Neural progenitor cell (in vitro differentiated cells): ENCODE measurements at regions not wholly inside any gene's neighbourhood (a gene's known extent, or its start where the extent isn't known, plus 50 kb on each side); places are given as distances from the start of the nearest gene placed in this dataset.

Source experiments
- DNase-seq: peaks from one replicate; pipeline ENCODE4 v3.0.0-alpha.2; 2016; ENCODE audit warnings: low spot score
- H2AFZ ChIP-seq: fragments of 200-600 bp; sonication (generic); replicated peaks from 2 replicates; pipeline ENCODE4 v1.6.1; 2016; ENCODE audit warnings: antibody characterized with exemption
- H3F3A ChIP-seq: fragments of 200-600 bp; sonication (generic); 2 replicates; pipeline ENCODE4 v1.6.1; 2016; ENCODE audit warnings: antibody characterized with exemption, low read depth
- H3K27ac ChIP-seq: fragments of 200-600 bp; sonication (generic); 2 replicates; pipeline ENCODE4 v1.5.1; 2016; ENCODE audit warnings: mild to moderate bottlenecking
- H3K27me3 ChIP-seq: fragments of 200-600 bp; sonication (generic); 2 replicates; pipeline ENCODE4 v1.6.1; 2016; ENCODE audit warnings: mild to moderate bottlenecking, moderate library complexity
- H3K36me3 ChIP-seq: fragments of 200-600 bp; sonication (generic); 2 replicates; pipeline ENCODE4 v1.5.1; 2016
- H3K4me1 ChIP-seq: fragments of 200-600 bp; sonication (generic); 2 replicates; pipeline ENCODE4 v1.6.1; 2016; ENCODE audit warnings: mixed run types
- H3K4me2 ChIP-seq: fragments of 200-600 bp; sonication (generic); 2 replicates; pipeline ENCODE4 v1.6.1; 2016
- H3K4me3 ChIP-seq: fragments of 200-600 bp; sonication (generic); 2 replicates; pipeline ENCODE4 v1.5.1; 2016
- H3K79me2 ChIP-seq: fragments of 200-600 bp; sonication (generic); 2 replicates; pipeline ENCODE4 v1.6.1; 2016; ENCODE audit warnings: low read depth
- H3K9ac ChIP-seq: fragments of 200-600 bp; sonication (generic); 2 replicates; pipeline ENCODE4 v1.6.1; 2016
- H3K9me3 ChIP-seq: fragments of 200-600 bp; sonication (generic); 2 replicates; pipeline ENCODE4 v1.5.1; 2016; ENCODE audit warnings: low read depth
- H4K20me1 ChIP-seq: fragments of 200-600 bp; sonication (generic); 2 replicates; pipeline ENCODE4 v1.6.1; 2016; ENCODE audit warnings: low read depth
- H3K27ac Mint-ChIP-seq: 3 replicates; pipeline ENCODE4 v1.8.0; 2021; ENCODE audit warnings: mixed read lengths
- H3K27me3 Mint-ChIP-seq: 2 replicates; pipeline ENCODE4 v1.8.0; 2022; ENCODE audit warnings: low read depth, mild to moderate bottlenecking, inconsistent platforms, moderate library complexity, mixed read lengths; ENCODE audit not compliant: insufficient read depth
- H3K36me3 Mint-ChIP-seq: 3 replicates; pipeline ENCODE4 v1.8.0; 2021; ENCODE audit warnings: mixed read lengths
- H3K4me1 Mint-ChIP-seq: 3 replicates; pipeline ENCODE4 v1.8.0; 2021; ENCODE audit warnings: mixed read lengths
- H3K4me3 Mint-ChIP-seq: 3 replicates; pipeline ENCODE4 v1.8.0; 2021; ENCODE audit warnings: mild to moderate bottlenecking, moderate library complexity, mixed read lengths
- H3K9me3 Mint-ChIP-seq: 3 replicates; pipeline ENCODE4 v1.8.0; 2020; ENCODE audit warnings: mixed read lengths
- EZH2 ChIP-seq: fragments of 200-600 bp; sonication (generic); IDR thresholded peaks from 2 replicates; pipeline ENCODE4 v1.6.1; 2017; ENCODE audit warnings: antibody characterized with exemption, mild to moderate bottlenecking, moderate library complexity
- EZH2phosphoT487 ChIP-seq: fragments of 200-600 bp; sonication (generic); IDR thresholded peaks from 2 replicates; pipeline ENCODE4 v1.6.1; 2017; ENCODE audit warnings: antibody characterized with exemption
- TF ChIP-seq, protein P1 (sequence below): fragments of 200-600 bp; sonication (generic); IDR thresholded peaks from 2 replicates; pipeline ENCODE4 v1.5.1; 2017; ENCODE audit warnings: antibody characterized with exemption, mild to moderate bottlenecking

DNA sequence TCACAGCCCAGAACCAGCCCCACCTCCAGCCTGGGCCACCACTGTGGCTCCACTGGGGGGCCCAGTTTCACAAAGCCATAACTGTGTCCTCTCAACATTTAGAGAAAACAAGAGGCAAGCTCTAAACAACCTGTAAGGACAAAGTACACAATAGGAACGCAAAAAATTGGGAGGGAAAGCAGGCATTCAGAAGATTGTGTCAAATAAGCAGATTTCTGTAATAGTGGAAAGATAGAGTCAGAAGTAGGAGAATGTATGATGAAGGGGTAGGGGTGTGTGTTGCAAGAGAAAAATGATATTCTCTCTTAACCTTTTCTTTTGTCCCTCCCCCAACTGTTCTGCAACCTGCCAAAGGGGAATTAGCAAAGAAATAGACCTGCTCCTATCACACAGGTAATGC is 449.9 kb upstream of the NPVF start:
- H3F3A ChIP-seq: no peaks in the 10 kb centered on the region
- Mint-ChIP-seq H3K36me3 (no peaks in the 10 kb centered on the region), H3K9me3 (no peaks in the 10 kb centered on the region), H3K4me1 (peaks cover 10% of the 10 kb centered on the region), H3K4me3 (no peak overlapping the region), H3K27me3 (peaks cover 3% of the 10 kb centered on the region), H3K27ac (no peak overlapping the region)
- TF ChIP-seq EZH2: no peak
- TF ChIP-seq, protein P1, sequence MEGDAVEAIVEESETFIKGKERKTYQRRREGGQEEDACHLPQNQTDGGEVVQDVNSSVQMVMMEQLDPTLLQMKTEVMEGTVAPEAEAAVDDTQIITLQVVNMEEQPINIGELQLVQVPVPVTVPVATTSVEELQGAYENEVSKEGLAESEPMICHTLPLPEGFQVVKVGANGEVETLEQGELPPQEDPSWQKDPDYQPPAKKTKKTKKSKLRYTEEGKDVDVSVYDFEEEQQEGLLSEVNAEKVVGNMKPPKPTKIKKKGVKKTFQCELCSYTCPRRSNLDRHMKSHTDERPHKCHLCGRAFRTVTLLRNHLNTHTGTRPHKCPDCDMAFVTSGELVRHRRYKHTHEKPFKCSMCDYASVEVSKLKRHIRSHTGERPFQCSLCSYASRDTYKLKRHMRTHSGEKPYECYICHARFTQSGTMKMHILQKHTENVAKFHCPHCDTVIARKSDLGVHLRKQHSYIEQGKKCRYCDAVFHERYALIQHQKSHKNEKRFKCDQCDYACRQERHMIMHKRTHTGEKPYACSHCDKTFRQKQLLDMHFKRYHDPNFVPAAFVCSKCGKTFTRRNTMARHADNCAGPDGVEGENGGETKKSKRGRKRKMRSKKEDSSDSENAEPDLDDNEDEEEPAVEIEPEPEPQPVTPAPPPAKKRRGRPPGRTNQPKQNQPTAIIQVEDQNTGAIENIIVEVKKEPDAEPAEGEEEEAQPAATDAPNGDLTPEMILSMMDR: no peak
- TF ChIP-seq EZH2phosphoT487: no peak
- no peak overlapping the region for H2AFZ ChIP-seq
- DNase-seq: no peak
- no peaks in the 10 kb centered on the region for H3K79me2 ChIP-seq
- H3K4me1 ChIP-seq: no peaks in the 10 kb centered on the region
- H3K27ac ChIP-seq: no peak overlapping the region
- H4K20me1 ChIP-seq: no peaks in the 10 kb centered on the region
- H3K4me3 ChIP-seq: no peak overlapping the region
- H3K9ac ChIP-seq: no peak overlapping the region
- no peaks in the 10 kb centered on the region for H3K36me3 ChIP-seq
- no peak overlapping the region for H3K4me2 ChIP-seq
- H3K27me3 ChIP-seq: no peaks in the 10 kb centered on the region
- H3K9me3 ChIP-seq: no peaks in the 10 kb centered on the region

DNA sequence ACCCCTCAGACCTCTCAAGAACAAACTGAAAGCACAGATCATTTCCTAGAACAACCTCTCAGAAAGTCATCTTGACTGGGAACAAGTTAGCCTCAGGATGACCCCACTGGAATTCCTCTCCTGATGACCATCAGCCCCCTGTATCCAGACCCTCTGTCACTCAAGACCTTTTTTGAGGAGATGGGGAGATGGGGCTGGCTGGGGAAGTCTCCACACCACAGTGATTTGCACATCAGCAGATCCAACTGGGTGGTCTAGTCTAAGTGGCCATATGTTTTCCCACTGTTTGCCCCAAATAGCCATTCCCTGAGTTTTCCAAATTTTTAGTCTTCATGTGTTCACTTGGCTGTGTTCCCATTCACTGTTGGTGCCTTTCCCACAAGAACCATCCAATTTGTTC is 452.4 kb upstream of the NPVF start:
- Histone ChIP-seq H3K9me3 (no peaks in the 10 kb centered on the region), H3K79me2 (no peaks in the 10 kb centered on the region), H2AFZ (no peak overlapping the region), H3K27me3 (no peaks in the 10 kb centered on the region), H3F3A (no peaks in the 10 kb centered on the region), H3K4me2 (no peak overlapping the region), H3K9ac (no peak overlapping the region), H4K20me1 (no peaks in the 10 kb centered on the region), H3K36me3 (no peaks in the 10 kb centered on the region), H3K4me1 (no peaks in the 10 kb centered on the region), H3K4me3 (no peak overlapping the region), H3K27ac (no peak overlapping the region)
- H3K27me3 Mint-ChIP-seq: peaks cover 7% of the 10 kb centered on the region
- H3K4me1 Mint-ChIP-seq: peaks cover 11% of the 10 kb centered on the region
- H3K27ac Mint-ChIP-seq: no peak overlapping the region
- no peak for DNase-seq
- TF ChIP-seq EZH2phosphoT487: no peak
- TF ChIP-seq, protein P1: no peak
- no peak for TF ChIP-seq EZH2
- no peaks in the 10 kb centered on the region for H3K36me3 Mint-ChIP-seq
- H3K4me3 Mint-ChIP-seq: no peak overlapping the region
- no peaks in the 10 kb centered on the region for H3K9me3 Mint-ChIP-seq

DNA sequence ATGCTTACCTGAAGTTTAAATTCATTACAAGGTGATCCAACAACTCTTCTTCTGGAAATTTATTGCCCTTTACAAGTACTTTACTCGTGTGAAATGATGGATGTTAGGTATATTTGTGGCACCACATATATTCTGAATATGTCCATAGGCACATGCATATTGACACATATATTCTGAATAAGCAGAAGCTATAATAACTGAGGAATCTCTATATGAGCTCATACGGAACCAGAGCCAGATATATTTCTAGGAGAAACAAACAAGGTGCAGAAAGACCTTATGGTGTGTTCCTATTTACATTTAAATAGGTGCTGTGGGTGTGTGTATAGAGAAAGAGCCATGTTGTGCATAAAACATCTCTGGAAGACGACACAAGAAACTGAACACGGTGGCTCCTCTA is 456.1 kb upstream of the NPVF start:
- H3K27ac ChIP-seq: no peak overlapping the region

More for the DNA sequence above, 456.1 kb upstream of the NPVF start:
- peaks cover 4% of the 10 kb centered on the region for H3K27me3 Mint-ChIP-seq
- no peak overlapping the region for H3K4me3 Mint-ChIP-seq
- no peaks in the 10 kb centered on the region for H3K36me3 ChIP-seq
- TF ChIP-seq, protein P1: no peak
- no peak for TF ChIP-seq EZH2phosphoT487
- TF ChIP-seq EZH2: no peak
- H3K4me2 ChIP-seq: no peak overlapping the region
- H3K27me3 ChIP-seq: no peaks in the 10 kb centered on the region
- H3K9me3 Mint-ChIP-seq: no peaks in the 10 kb centered on the region
- no peaks in the 10 kb centered on the region for H3K79me2 ChIP-seq
- H3F3A ChIP-seq: no peaks in the 10 kb centered on the region
- H3K4me1 Mint-ChIP-seq: peaks cover 4% of the 10 kb centered on the region
- no peaks in the 10 kb centered on the region for H3K36me3 Mint-ChIP-seq
- H3K9me3 ChIP-seq: no peaks in the 10 kb centered on the region
- H3K4me3 ChIP-seq: no peak overlapping the region
- H3K9ac ChIP-seq: no peak overlapping the region
- no peak overlapping the region for H2AFZ ChIP-seq
- no peaks in the 10 kb centered on the region for H3K4me1 ChIP-seq
- no peak for DNase-seq
- H4K20me1 ChIP-seq: no peaks in the 10 kb centered on the region
- H3K27ac Mint-ChIP-seq: no peak overlapping the region
